NCI-H69 (cell line): ENCODE measurements at regions not wholly inside any gene's neighbourhood (a gene's known extent, or its start where the extent isn't known, plus 50 kb on each side); places are given as distances from the start of the nearest gene placed in this dataset.

Experiments
- DNase-seq: peaks from one replicate; lab custom pipeline; 2025; lab: John Stamatoyannopoulos, UW

DNA sequence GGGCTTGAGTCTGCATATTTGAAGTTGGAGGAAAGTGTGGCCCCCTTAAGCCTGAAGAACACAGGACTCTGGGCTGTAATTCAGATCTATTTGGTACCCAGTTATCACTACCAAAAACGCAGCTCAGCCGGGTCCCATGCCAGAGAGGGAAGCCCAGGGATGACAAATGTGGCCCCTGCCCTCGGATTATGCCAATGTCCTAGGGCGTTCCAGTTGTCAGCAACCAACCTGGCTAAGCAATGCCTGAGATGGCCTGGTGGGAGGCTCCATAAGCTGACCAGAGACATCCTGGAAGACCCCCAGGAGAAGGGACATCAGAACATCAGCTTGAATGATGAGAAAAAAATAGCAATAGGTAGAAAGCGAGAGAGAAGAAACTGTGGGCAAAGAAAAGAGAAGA is 79.6 kb upstream of the UQCRFS1 start:
- DNase-seq, result no peak

DNA sequence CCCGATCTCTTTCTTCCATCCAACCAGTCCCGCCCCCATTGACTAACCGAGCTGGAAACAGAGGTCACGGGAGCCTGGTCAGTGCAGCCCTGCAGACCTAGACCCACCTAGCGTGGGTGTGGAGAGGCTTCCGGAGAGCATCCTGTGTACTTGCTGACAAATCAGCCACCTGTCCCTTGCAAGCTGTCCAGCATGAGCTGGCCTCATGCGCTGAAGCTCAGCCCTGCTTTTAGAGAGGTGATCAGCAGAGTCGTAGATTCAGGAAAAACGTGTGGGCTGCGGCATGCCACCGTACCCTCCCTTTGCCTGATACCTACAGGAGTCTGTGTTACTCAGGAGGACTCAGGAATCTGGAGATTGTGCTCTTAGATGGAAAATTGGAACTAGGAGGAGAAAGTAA is 80.3 kb upstream of the UQCRFS1 start:
- no peak for DNase-seq

DNA sequence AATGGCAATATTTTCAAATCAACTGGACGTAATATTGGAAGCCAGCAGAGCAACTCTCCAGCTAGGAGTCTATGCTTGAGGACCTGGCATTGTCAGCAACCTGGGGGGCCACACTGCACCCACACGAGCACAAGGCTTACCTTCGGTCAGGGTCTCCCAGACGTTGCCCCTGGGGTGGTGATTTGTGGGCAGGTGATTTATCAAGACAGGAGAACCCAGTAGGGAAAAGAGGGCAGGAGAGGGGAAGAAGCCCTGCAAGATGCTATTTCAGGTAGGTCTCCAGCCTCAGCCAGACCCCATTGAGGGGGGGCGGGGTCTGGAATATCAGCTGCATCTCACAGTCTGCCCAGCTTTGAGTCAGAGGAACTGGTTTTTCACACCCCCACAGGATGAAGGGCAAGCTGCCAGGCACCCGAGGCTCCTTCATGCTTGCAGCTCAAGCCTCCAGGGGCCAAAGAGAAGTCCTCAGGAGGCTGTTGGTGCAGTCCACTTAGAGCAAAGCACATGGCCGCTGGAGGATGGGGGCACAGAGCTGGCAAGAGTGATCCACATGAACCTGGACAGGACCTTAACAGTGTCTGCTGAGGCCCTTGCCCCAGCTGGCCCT is 80.9 kb upstream of the UQCRFS1 start:
- DNase-seq, result no peak

DNA sequence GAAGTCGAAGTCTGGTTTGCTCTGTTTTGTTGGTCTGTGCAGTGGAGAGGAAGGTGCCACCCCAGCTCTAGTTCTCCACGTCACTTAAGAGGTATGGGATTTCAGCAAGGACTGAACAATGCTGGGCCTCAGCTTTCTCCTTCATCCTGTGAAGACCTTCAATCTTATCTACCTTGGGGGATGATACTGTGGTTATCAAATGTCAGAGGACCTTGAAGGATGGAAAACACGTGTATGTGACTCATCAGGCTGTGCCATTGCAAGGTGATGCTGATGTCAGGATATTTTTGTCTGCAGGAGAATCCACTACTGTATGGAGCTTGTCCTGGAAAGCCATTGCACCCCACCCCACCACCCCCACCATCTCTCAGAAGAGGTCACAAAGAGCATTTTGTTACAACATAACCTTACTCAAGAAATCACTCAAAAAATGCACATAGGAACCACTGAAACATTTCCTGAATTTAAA is 81.4 kb upstream of the UQCRFS1 start:
- DNase-seq, result no peak

DNA sequence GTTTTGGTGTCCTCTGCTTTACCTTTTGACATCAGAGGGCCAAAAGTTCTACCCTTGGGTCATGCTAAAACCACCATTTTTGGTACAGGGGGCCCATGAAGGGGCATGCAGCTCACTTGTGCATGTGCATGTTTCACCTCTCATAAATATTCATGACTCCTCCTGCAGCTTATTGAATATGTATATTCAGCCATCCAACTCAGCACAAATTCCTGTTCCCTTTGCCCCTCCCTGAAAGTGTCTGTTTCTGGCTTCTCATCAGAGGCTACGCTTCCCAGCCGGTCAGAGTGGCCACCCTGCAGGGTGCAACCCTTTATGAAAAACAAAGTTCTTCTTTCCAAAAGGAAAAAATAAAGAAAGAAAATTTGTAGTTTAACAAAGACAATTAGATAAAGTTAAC is 82.3 kb upstream of the UQCRFS1 start:
- DNase-seq, result no peak

DNA sequence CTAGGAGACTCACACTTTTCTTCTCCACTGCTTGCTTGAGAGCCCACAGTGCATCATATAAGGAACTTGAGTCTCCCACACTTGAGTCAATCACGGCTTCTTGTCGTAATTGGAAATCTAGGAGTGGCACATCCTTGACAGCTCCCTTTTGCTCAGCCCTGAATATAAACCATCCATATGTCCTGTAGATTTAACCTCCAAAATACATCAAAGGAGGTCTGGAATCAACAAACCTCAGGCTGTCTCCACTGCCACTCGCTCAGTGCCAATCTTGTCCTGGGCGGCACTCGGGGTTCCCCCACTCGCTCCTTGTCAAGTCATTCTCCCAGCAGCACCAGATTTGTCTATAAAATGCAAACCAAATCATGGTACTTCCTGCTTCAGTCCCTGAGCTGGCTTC is 84.4 kb upstream of the UQCRFS1 start:
- no peak for DNase-seq

DNA sequence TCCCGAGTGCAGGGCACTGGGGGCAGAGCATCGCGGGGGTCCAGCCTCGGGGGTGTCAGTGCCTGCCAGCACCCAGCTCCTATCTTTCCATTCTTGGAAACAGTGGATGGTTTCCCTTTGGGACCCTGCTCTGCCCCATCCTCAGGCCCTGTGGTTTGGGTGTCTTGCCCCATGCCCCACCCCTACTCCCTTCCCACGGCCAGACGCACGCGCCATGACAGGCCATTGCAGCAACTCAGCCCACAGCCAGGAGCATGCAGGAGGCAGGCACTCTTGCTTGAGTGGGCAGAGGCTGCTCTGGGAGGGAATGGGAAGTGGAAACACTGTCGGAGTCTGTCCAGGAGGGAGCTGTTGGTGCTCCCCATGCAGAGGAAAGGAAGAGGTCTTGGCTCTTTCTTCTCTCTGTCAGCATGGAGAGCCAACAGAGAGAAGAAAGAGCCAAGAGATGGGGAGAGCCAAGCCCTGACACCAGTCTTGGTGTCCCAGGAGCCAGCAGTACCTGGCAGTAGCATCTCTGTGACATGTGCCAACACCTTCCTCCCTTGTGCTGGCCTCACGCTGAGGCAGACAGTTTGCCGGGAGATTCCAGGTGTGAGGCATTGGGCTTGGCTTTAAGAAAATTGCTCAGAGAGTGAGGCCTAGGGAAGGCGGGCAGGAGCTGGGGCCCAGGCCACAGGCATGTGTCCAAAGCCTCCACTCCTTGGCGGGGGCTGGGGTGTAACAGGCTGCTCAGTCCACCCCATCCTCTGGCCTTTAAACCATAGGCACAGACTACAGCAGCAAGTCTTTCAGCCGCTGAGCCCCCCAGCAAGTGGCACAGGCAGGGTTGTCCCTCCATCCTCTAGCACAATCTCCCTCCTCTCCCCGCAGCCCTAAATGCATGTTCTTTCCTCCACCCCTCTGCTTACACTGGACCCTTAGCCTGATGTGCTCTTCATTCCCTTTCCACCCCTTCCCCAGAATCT is 86.7 kb upstream of the UQCRFS1 start:
- no peak for DNase-seq

DNA sequence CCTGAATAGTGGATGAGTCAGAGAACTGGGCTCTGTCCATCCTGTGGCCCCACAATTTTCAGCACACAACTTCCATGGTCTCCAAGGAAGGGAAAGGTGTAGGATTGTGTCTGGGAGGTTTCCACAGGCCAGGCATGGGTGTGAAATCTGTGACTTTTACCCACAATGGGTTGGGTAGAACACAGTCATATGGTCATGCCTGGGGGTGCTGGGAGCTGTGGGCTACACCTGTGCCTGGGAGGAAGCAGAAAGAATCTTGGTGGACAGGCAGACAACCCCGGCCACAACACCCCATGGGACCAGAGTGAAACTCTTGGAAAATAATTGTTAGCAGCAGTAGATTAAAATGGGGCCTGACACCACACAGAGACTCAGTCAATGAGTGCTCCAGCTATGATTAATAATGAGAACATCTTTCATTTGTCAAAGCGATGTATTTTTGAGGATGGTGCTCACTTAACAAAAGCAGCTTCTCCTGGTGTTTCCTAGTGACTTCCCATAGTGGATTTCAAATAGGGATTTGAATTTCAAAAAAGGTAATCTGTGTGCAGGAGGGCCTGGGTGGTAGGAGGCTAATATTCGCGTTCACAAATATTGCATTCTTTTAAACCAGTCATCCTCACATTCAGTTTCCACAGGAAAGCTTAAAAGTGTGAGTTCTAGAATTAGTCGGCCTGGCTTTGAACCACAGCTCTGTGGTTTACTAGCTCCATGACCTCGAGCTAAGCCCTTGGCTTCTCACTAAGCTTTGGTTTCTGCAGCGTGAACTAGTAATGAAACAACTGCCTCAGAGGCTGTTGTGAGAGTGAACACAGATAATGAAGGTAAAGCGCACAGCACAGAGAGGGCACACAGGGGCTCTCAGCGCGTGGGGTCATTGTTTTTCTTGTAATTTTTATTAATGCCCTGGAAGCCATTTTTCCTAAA is 89.3 kb upstream of the UQCRFS1 start:
- no peak for DNase-seq

DNA sequence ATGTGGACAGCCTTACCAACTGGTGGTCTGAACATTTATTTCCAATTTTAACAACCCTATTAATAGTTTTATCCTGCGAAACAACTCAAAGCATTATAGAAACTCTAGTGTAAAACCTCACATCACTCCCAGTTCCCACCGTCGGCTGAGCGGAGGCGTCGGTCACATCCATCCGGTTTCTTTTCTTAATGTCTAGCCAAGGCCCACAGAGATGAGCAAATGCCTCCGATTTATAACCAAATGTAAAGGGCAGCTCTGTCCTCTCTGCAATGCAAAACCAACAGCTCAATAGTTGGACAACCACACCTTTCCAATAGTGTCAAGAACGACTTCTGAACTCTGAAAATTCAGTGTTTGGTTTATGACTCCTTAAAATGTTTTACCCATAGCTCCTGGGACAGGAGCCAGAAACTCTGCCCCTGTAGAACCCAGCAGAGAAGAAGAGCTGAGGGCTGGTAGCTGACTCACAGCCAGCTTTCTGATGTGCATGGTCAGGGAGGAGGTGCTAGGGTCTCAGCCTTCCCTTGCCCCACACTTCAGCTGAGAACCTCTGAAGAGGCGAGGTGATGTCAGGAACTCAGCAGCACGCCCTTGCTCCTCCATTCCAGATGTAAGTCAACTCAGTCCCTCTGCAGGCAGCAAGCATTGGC is 90.2 kb upstream of the UQCRFS1 start:
- no peak for DNase-seq

DNA sequence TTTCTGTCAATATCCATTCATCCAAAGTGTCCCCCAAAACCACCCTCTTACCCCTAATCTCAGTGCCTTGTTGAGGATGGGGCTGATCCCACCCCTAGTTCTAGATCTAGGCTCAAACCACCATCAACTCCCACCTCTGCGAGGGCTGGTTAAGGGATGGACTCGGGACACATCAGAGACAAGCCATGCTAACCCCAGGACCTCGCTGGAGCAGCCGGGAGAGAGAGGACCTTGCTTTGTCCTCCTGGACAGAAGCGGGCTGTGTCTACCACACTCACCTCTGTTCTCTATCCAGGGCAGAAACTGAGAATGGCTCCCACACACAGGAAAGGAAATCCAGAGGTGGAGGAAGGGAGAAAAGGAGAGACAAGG is 90.8 kb upstream of the UQCRFS1 start:
- no peak for DNase-seq

DNA sequence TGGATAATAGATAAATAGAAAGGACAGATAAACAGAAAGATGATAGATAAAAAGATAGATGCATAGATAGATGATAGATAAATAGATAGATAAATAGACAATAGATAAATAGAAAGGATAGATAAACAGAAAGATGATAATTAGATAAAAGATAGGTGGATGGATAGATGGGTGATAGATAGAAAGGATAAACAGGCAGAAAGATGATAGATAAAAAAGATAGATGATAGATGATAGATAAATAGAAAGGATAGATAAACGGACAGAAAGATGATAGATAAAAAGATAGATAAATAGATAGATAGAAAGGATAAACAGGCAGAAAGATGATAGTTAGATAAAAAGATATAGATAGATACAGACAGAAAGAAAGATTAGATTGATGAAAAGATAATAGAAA is 92.3 kb upstream of the UQCRFS1 start:
- no peak for DNase-seq

DNA sequence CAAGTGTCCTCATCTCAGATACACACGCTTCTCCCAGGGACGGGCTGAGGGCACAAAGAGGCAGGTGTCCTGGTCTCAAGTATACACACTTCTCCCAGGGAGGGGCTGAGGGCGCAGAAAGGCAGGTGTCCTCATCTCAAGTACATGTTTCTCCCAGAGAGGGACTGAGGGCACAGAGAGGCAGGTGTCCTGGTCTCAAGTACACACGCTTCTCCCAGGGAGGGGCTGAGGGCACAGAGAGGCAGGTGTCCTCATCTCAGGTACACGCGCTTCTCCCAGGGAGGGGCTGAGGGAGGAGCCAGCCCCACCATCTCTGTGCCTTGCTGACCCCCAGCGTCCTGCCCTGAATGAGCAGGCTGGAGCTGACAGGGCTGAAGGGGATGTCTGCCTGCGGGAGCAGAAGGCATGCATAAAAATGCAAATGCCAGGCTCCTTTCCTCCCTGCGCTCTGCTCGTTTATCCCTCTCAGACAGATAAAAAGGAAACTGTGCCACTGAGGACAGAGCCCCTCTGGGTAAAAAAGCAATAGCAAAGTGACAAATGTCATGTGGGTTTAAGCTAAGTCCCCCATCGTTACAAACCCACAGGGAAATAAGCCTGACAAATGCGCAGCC is 96.1 kb upstream of the UQCRFS1 start:
- no peak for DNase-seq

DNA sequence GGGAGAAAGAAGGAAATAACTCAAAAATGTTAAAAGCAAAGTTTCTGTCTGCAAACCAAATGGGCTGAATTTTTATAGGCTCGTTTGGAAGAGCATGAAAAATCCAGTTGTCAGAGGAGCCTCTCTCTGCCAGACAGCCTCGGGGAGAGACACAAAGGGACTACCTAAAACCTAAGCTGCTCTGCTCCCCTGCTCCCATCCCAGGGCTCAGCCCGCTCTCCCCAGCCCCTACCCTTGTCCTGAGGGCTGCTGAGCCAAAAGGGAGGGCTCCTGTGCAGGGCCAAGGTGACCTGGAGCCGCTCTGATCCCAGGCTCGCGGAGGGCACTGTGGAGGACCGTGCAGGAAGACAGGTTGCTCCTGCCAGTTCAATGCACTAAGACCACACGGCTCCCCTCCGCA is 96.7 kb upstream of the UQCRFS1 start:
- no peak for DNase-seq

DNA sequence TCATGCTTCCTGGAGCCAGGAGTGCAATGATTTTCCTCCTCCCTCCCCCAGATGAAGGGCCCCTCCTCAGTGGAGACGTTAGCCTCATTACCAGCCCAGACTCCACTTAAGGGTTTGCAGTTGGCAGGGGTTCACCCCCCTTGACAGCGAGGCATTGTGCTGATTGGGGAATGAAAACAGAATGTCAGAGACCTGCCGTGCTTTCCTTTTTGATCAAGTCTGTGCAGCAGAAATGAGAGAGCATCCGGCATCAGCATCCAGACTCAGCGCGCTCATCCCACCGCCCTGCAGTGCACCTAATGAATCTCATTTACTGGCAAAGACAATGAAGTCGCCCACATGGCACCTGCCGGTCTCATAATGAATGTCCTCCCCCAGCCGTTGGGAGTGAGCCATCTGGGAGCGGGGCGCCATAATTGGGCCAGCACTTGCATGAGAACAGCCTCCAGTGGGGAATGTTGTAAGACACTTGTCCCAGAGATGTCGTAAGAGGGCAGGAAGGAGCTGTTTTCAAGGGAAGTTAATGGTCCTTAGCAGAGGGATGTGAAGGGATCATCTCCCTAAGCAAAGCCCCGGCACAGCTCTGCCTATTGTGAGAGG is 98.3 kb upstream of the UQCRFS1 start:
- DNase-seq, result peak; percentile 6

DNA sequence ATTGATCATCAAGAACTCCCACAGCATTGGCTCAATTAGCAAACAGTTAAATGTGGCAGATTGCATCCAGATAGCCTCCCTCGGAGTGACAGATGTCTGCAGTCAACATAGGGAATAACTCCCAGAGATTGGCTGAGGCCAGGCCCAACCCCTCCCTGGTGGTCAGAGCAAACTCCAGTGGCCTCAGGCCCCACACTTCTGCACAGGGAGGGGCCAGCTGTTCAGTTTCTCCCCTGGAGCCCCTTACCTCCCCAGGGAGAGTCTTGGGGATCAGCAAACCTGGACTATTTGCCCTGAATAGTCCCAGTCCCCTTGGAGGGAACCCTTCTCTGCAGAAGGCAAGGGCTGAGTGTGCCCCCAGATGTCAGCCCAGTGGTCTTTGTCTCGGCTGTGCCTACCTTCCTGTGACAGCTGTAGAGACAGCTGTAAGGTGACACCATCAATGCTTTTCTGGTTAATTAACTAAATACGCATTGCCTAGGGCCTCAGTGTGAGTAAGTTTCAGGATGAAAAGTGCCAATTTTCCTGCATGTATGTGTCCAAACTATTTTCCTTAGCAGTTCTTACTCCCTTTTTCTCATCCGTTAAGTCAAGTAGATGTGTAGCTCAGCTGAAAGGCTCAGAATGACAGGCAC is 102.7 kb upstream of the UQCRFS1 start:
- DNase-seq, result no peak

DNA sequence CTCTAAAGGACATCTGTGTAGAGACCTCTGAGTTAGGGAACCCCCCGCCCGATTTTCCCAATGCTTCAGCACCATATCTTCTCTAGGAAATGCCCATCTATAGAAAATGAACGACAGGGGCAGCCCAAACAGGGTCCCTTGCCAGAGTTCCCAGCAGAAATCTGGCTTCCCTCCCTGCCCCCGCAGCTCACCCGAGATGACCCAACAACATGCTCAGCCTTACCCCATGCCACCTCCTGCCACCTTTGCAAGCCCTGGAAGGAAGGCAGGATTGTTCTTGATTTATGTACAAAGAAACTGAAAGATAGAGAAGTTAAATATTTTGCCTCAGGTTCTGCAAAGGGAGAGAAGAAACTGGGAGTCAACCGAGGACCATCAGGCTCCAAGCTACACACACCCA is 105.6 kb upstream of the UQCRFS1 start:
- DNase-seq, result no peak

DNA sequence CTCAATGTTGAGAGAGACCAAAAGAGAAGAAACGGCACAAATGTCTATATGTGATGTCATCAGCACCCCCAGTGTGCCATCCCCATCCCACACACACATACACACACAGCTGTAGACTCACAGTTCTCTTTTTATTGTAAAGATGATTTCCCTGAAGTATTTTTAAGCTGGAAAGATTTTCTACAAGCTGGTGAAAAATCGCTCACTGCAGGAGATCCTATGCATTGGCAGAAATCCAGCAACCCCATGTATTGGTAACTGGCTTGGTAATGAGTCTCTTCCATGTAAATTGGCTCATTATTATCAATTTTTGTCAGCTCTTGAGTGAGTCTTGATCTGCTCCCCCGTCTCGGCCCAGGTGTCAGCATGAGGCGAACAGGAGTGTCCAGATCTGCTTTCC is 107.1 kb upstream of the UQCRFS1 start:
- DNase-seq, result peak; percentile 5

DNA sequence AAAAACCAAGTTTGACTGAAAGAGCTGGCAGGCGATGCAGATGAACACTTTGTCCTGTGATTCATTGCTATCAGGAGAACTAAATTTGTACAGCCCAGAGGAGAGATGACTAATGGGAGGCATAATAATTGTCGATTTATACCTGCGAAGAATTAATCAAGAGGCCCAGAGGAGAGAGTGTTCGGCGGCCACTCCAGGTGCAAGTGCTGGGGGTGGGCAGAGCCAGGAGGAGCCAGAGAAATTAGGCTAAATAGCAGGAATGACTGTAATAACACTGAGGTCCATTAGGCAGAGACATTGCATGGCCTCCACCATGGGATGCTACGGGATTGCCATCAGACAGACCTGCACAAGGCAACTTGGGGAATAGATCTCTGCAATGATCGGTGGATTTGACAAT is 107.7 kb upstream of the UQCRFS1 start:
- DNase-seq, result no peak

DNA sequence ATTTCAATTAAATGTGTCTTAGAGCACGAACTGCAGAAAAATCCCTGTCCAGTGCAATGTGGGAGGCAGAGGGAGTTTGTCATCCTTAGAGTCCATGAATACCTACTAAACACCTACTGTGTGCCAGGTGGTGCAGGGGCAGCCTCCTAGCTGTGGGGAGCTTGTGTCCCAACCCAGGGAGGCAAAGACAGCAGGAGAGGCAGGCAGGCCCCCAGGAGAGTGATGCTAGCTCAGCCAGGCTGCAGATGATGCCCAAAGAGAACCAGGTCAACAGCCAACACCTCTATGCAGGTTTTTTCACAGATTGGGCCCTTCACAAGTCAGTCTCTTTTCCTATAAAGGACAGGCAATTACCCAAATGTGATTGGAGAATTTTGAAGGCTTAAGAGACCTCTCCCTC is 108.2 kb upstream of the UQCRFS1 start:
- DNase-seq, result no peak

DNA sequence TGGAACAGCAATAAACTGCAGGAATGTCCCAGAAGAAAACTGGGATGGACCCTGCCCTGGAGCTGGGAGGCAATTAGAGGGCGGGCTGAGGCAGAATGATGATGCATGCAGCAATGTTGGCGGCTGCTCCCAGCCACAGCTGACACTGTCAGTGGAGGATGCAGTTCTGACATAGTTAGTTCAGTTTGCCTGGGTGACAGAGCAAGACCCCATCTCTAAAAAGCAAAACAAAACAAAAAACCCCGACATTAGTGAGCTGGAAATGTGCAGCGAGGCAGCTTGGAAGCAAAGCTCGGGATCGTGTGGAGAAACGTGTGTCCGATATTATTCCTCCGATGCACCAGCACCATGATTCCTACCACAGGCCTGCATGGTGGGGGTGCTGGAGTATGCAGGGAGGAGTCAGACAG is 110.1 kb upstream of the UQCRFS1 start:
- no peak for DNase-seq
